PC-3 (cell line): ENCODE measurements at regions not wholly inside any gene's neighbourhood (a gene's known extent, or its start where the extent isn't known, plus 50 kb on each side); places are given as distances from the start of the nearest gene placed in this dataset.

Experiments
- EZH2 ChIP-seq: fragments of 300-600 bp; sonication (generic); IDR thresholded peaks from one replicate; pipeline ENCODE4 v1.6.1; 2017; ENCODE audit warnings: antibody characterized with exemption, mild to moderate bottlenecking, low read length; ENCODE audit not compliant: unreplicated experiment
- EZH2phosphoT487 ChIP-seq: fragments of 300-600 bp; sonication (generic); IDR thresholded peaks from 2 replicates; pipeline ENCODE4 v1.6.1; 2018; ENCODE audit warnings: mild to moderate bottlenecking, antibody characterized with exemption, low read length, borderline replicate concordance
- TF ChIP-seq, protein P1 (sequence below): fragments of 300-600 bp; sonication (generic); conservative IDR thresholded peaks from 2 replicates; pipeline ENCODE4 v1.5.1; 2017; ENCODE audit warnings: antibody characterized with exemption, low read depth, mild to moderate bottlenecking, low read length

DNA sequence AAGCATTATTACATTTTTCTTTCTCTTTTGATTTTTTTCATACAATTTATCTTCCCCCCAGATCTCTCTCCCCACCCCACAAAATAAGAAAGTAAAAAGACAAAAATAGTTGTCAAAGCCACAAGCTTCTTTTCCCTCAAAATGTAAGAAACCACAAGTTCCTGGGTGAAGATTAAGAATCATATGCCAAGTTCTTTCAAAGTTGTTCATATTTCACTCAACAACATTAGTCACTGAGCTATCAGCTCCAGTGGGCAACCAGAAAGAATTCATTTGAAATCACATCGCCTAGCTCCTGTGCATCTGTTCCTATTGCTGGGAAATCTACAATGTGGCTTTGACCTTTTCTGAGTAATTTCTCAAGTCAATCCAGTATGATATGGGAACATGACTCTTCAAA is 681.6 kb upstream of the ARPP21 start:
- TF ChIP-seq, protein P1, sequence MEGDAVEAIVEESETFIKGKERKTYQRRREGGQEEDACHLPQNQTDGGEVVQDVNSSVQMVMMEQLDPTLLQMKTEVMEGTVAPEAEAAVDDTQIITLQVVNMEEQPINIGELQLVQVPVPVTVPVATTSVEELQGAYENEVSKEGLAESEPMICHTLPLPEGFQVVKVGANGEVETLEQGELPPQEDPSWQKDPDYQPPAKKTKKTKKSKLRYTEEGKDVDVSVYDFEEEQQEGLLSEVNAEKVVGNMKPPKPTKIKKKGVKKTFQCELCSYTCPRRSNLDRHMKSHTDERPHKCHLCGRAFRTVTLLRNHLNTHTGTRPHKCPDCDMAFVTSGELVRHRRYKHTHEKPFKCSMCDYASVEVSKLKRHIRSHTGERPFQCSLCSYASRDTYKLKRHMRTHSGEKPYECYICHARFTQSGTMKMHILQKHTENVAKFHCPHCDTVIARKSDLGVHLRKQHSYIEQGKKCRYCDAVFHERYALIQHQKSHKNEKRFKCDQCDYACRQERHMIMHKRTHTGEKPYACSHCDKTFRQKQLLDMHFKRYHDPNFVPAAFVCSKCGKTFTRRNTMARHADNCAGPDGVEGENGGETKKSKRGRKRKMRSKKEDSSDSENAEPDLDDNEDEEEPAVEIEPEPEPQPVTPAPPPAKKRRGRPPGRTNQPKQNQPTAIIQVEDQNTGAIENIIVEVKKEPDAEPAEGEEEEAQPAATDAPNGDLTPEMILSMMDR, result no peak
- no peak for TF ChIP-seq EZH2
- TF ChIP-seq EZH2phosphoT487, result no peak
